IMR-90 (cell line): ENCODE measurements at regions not wholly inside any gene's neighbourhood (a gene's known extent, or its start where the extent isn't known, plus 50 kb on each side); places are given as distances from the start of the nearest gene placed in this dataset.

ENCODE experiments used
- ATAC-seq: fragments of 200-7000 bp; cut with Tn5 transposase; 2 replicates; pipeline ENCODE4 v1.9.1; 2020; ENCODE audit warnings: low read depth, mild to moderate bottlenecking, moderate library complexity
- BruUV-seq: library from RNA; stranded (reverse); fragments of 400-500 nt; replicated peaks from 2 replicates; lab custom pipeline; 2021; lab: Mats Ljungman, UMichigan
- CTCF ChIA-PET: fragments of 300-600 bp; formaldehyde crosslinking; extraction: SDS; loops from one replicate; lab custom pipeline; 2021; ENCODE audit warnings: antibody characterized with exemption; lab: Yijun Ruan, JAX
- POLR2A ChIA-PET: fragments of 300-600 bp; sonication (Branson Sonifier 250); formaldehyde crosslinking; loops from one replicate; lab custom pipeline; 2022; ENCODE audit warnings: antibody characterized with exemption; ENCODE audit not compliant: unreplicated experiment; lab: Charles Lee
- DNase-seq: peaks from one replicate; pipeline ENCODE4 v3.0.0; 2013
- H2AFZ ChIP-seq: replicated peaks from 2 replicates; pipeline ENCODE3; 2013; ENCODE audit warnings: low read length, mild to moderate bottlenecking; ENCODE audit not compliant: poor library complexity
- H2AK5ac ChIP-seq: 2 replicates; pipeline ENCODE4 v1.6.1; 2013; ENCODE audit warnings: low read depth, low read length, inconsistent platforms
- H2AK9ac ChIP-seq: replicated peaks from 2 replicates; pipeline ENCODE3; 2013; ENCODE audit warnings: mild to moderate bottlenecking, low read depth, low read length, moderate library complexity; ENCODE audit not compliant: poor library complexity
- H2BK120ac ChIP-seq: 2 replicates; pipeline ENCODE4 v1.6.1; 2013; ENCODE audit warnings: low read depth, low read length, inconsistent platforms
- H2BK15ac ChIP-seq: 3 replicates; pipeline ENCODE4 v1.6.1; 2013; ENCODE audit warnings: low read depth, low read length, inconsistent platforms
- H2BK20ac ChIP-seq: 2 replicates; pipeline ENCODE4 v1.6.1; 2013; ENCODE audit warnings: low read depth, mild to moderate bottlenecking, inconsistent platforms, low read length, moderate library complexity
- H2BK5ac ChIP-seq: 2 replicates; pipeline ENCODE4 v1.6.1; 2013; ENCODE audit warnings: mild to moderate bottlenecking, low read depth, low read length, inconsistent platforms; ENCODE audit not compliant: poor library complexity, severe bottlenecking
- H3K14ac ChIP-seq: replicated peaks from 2 replicates; pipeline ENCODE4 v1.6.1; 2013; ENCODE audit warnings: low read depth, low read length, inconsistent platforms
- H3K18ac ChIP-seq: 2 replicates; pipeline ENCODE4 v1.6.1; 2013; ENCODE audit warnings: low read depth, low read length, control low read depth
- H3K23ac ChIP-seq: 2 replicates; pipeline ENCODE4 v1.6.1; 2013; ENCODE audit warnings: low read depth, low read length, inconsistent platforms
- H3K27ac ChIP-seq: 2 replicates; pipeline ENCODE4 v1.5.1; 2013; ENCODE audit warnings: mild to moderate bottlenecking, control low read depth, low read length; ENCODE audit not compliant: insufficient read depth
- H3K27me3 ChIP-seq: 2 replicates; pipeline ENCODE4 v1.6.1; 2013; ENCODE audit warnings: low read length; ENCODE audit not compliant: control insufficient read depth, insufficient read depth
- H3K36me3 ChIP-seq: 2 replicates; pipeline ENCODE4 v1.6.1; 2013; ENCODE audit warnings: low read length, mixed read lengths; ENCODE audit not compliant: control insufficient read depth, insufficient read depth
- H3K4ac ChIP-seq: 2 replicates; pipeline ENCODE4 v1.6.1; 2013; ENCODE audit warnings: low read depth, low read length, inconsistent platforms
- H3K4me1 ChIP-seq: 2 replicates; pipeline ENCODE4 v1.6.1; 2013; ENCODE audit warnings: low read length, mixed read lengths; ENCODE audit not compliant: control insufficient read depth, insufficient read depth
- H3K4me2 ChIP-seq: 2 replicates; pipeline ENCODE4 v1.6.1; 2013; ENCODE audit warnings: low read depth, mild to moderate bottlenecking, control low read depth, low read length, moderate library complexity
- H3K4me3 ChIP-seq: 2 replicates; pipeline ENCODE4 v1.5.1; 2013; ENCODE audit warnings: low read depth, mild to moderate bottlenecking, control low read depth, low read length, moderate library complexity; ENCODE audit not compliant: insufficient read depth
- H3K56ac ChIP-seq: 2 replicates; pipeline ENCODE4 v1.6.1; 2013; ENCODE audit warnings: low read length, inconsistent platforms; ENCODE audit not compliant: insufficient read depth; ENCODE audit errors: extremely low read depth
- H3K79me1 ChIP-seq, 2 experiments: 2 replicates each; pipeline ENCODE4 v1.6.1; 2013; ENCODE audit warnings: low read length in 2 of 2, inconsistent platforms in 1 of 2, low read depth in 1 of 2
- H3K9ac ChIP-seq: 2 replicates; pipeline ENCODE4 v1.6.1; 2013; ENCODE audit warnings: low read depth, low read length, control low read depth
- H3K9me1 ChIP-seq: 2 replicates; pipeline ENCODE4 v1.6.1; 2013; ENCODE audit warnings: low read length, inconsistent platforms; ENCODE audit not compliant: insufficient read depth
- H3K9me3 ChIP-seq: 2 replicates; pipeline ENCODE4 v1.6.1; 2013; ENCODE audit warnings: low read length; ENCODE audit not compliant: control insufficient read depth, insufficient read depth
- H4K20me1 ChIP-seq: 2 replicates; pipeline ENCODE4 v1.6.1; 2013; ENCODE audit warnings: low read length, inconsistent platforms; ENCODE audit not compliant: insufficient read depth
- H4K5ac ChIP-seq: 2 replicates; pipeline ENCODE4 v1.6.1; 2013; ENCODE audit warnings: mild to moderate bottlenecking, low read depth, low read length, control low read depth
- H4K8ac ChIP-seq, 2 experiments: 2 replicates each; pipeline ENCODE4 v1.6.1; 2013; ENCODE audit warnings: low read depth in 2 of 2, low read length in 2 of 2, control low read depth in 1 of 2, inconsistent platforms in 1 of 2
- H4K91ac ChIP-seq: 2 replicates; pipeline ENCODE4 v1.6.1; 2013; ENCODE audit warnings: low read depth, low read length, inconsistent platforms; ENCODE audit not compliant: insufficient read depth
- BHLHE40 ChIP-seq: fragments of 150-350 bp; IDR thresholded peaks from 2 replicates; pipeline ENCODE4 v1.6.1; 2016; ENCODE audit warnings: mild to moderate bottlenecking, low read depth, low read length
- CEBPB ChIP-seq: IDR thresholded peaks from 2 replicates; pipeline ENCODE4 v1.6.1; 2012; ENCODE audit warnings: low read depth, low read length, improper control_type of control experiment
- CHD1 ChIP-seq: IDR thresholded peaks from 2 replicates; pipeline ENCODE4 v1.6.1; 2012; ENCODE audit warnings: low read depth, low read length, improper control_type of control experiment
- CTCF ChIP-seq: conservative IDR thresholded peaks from 2 replicates; pipeline ENCODE4 v1.5.1; 2012; ENCODE audit warnings: mild to moderate bottlenecking, low read depth, low read length, improper control_type of control experiment
- ELK1 ChIP-seq: fragments of 150-350 bp; IDR thresholded peaks from 2 replicates; pipeline ENCODE4 v1.6.1; 2016; ENCODE audit warnings: low read depth, mild to moderate bottlenecking, low read length, moderate library complexity, borderline replicate concordance
- MAFK ChIP-seq: IDR thresholded peaks from 2 replicates; pipeline ENCODE4 v1.6.1; 2012; ENCODE audit warnings: low read depth, low read length, improper control_type of control experiment
- MAZ ChIP-seq: IDR thresholded peaks from 2 replicates; pipeline ENCODE4 v1.6.1; 2012; ENCODE audit warnings: low read depth, mild to moderate bottlenecking, low read length, improper control_type of control experiment, moderate library complexity, borderline replicate concordance
- MXI1 ChIP-seq: IDR thresholded peaks from 2 replicates; pipeline ENCODE4 v1.6.1; 2012; ENCODE audit warnings: low read depth, mild to moderate bottlenecking, low read length, moderate library complexity, borderline replicate concordance
- RAD21 ChIP-seq: IDR thresholded peaks from 2 replicates; pipeline ENCODE4 v1.6.1; 2012; ENCODE audit warnings: low read length, improper control_type of control experiment
- SMC3 ChIP-seq: fragments of 150-350 bp; IDR thresholded peaks from 2 replicates; pipeline ENCODE4 v1.6.1; 2016; ENCODE audit warnings: low read depth, mild to moderate bottlenecking, antibody characterized with exemption, low read length, moderate library complexity
- USF2 ChIP-seq: fragments of 150-350 bp; IDR thresholded peaks from 2 replicates; pipeline ENCODE4 v1.6.1; 2017; ENCODE audit warnings: mild to moderate bottlenecking, antibody characterized with exemption, low read length, low read depth
- WGBS, 2 experiments: methylation state at CpG; one replicate each; pipeline versions ENCODE4 v1.1.5 to v1.1.7; 2013; ENCODE audit warnings: missing lambda C conversion rate in 2 of 2; ENCODE audit not compliant: insufficient read length in 1 of 2; ENCODE audit errors: extremely low coverage in 2 of 2; 5-methylcytosine and 5-hydroxymethylcytosine counted together
- dilution Hi-C: fragments of 300-500 bp; cut with HindIII; formaldehyde crosslinking; loops from one replicate; pipeline ENCODE4 v1.14.3; 2018; ENCODE audit warnings: low sequenced_read_pairs; ENCODE audit not compliant: unreplicated experiment
- in situ Hi-C: fragments of 300-500 bp; cut with MboI; formaldehyde crosslinking; loops from 3 replicates; pipeline ENCODE4 v1.14.3; 2019; ENCODE audit warnings: low sequenced_read_pairs, inconsistent platforms, mixed read lengths
- intact Hi-C: fragments of 100-400 bp; cut with micrococcal nuclease; formaldehyde crosslinking; loops from 2 replicates; pipeline ENCODE4 v1.10.0; 2022

GRCh38 chr4:58644549-58644948 is 1534.4 kb upstream of the IGFBP7 start:
- Histone ChIP-seq H3K4me2 (no peak overlapping the region), H3K9me3 (no peaks in the 10 kb centered on the region), H3K9me1 (no peaks in the 10 kb centered on the region), H2BK120ac (no peak overlapping the region), H3K23ac (no peak overlapping the region), H4K91ac (no peak overlapping the region), H2AFZ (no peak overlapping the region), H4K5ac (no peak overlapping the region), H2AK9ac (no peak overlapping the region), H2BK15ac (no peak overlapping the region), H3K36me3 (no peaks in the 10 kb centered on the region), H4K20me1 (no peaks in the 10 kb centered on the region), H2BK5ac (no peak overlapping the region), H3K18ac (no peak overlapping the region), H3K27me3 (no peaks in the 10 kb centered on the region), H3K79me1 (no peaks in the 10 kb centered on the region), H3K27ac (no peak overlapping the region), H2AK5ac (no peak overlapping the region), H3K4me3 (no peak overlapping the region), H3K14ac (no peak overlapping the region), H3K4ac (no peak overlapping the region), H4K8ac (no peak overlapping the region), H2BK20ac (no peak overlapping the region), H3K9ac (no peak overlapping the region), H3K4me1 (no peaks in the 10 kb centered on the region), H3K56ac (no peak overlapping the region)
- in situ Hi-C loops = no loop called here
- no peak for TF ChIP-seq CTCF
- TF ChIP-seq BHLHE40 = no peak
- TF ChIP-seq MAZ = no peak
- no peak for TF ChIP-seq CHD1
- no peak for TF ChIP-seq USF2
- TF ChIP-seq MXI1 = no peak
- no peak for TF ChIP-seq MAFK
- TF ChIP-seq SMC3 = no peak
- TF ChIP-seq CEBPB = no peak
- no peak for TF ChIP-seq RAD21
- TF ChIP-seq ELK1 = no peak
- ChIA-PET CTCF (no interaction called here), POLR2A (no interaction called here)
- no CpG with 5 or more reads among the region's 3 CpGs for whole genome bisulfite sequencing, 2 experiments
- ATAC-seq (no peak), DNase-seq (no peak)
- BruUV-seq = no TSS peak
- intact Hi-C loops = no loop called here
- dilution Hi-C loops = no loop called here
